IMR-90 (cell line): ENCODE measurements at regions not wholly inside any gene's neighbourhood (a gene's known extent, or its start where the extent isn't known, plus 50 kb on each side); places are given as distances from the start of the nearest gene placed in this dataset.

Source experiments
- ATAC-seq: fragments of 200-7000 bp; cut with Tn5 transposase; 2 replicates; pipeline ENCODE4 v1.9.1; 2020; ENCODE audit warnings: low read depth, mild to moderate bottlenecking, moderate library complexity
- BruUV-seq: library from RNA; stranded (reverse); fragments of 400-500 nt; replicated peaks from 2 replicates; lab custom pipeline; 2021; lab: Mats Ljungman, UMichigan
- CTCF ChIA-PET: fragments of 300-600 bp; formaldehyde crosslinking; extraction: SDS; loops from one replicate; lab custom pipeline; 2021; ENCODE audit warnings: antibody characterized with exemption; lab: Yijun Ruan, JAX
- POLR2A ChIA-PET: fragments of 300-600 bp; sonication (Branson Sonifier 250); formaldehyde crosslinking; loops from one replicate; lab custom pipeline; 2022; ENCODE audit warnings: antibody characterized with exemption; ENCODE audit not compliant: unreplicated experiment; lab: Charles Lee
- DNase-seq: peaks from one replicate; pipeline ENCODE4 v3.0.0; 2013
- H2AFZ ChIP-seq: replicated peaks from 2 replicates; pipeline ENCODE3; 2013; ENCODE audit warnings: low read length, mild to moderate bottlenecking; ENCODE audit not compliant: poor library complexity
- H2AK5ac ChIP-seq: 2 replicates; pipeline ENCODE4 v1.6.1; 2013; ENCODE audit warnings: low read depth, low read length, inconsistent platforms
- H2AK9ac ChIP-seq: replicated peaks from 2 replicates; pipeline ENCODE3; 2013; ENCODE audit warnings: mild to moderate bottlenecking, low read depth, low read length, moderate library complexity; ENCODE audit not compliant: poor library complexity
- H2BK120ac ChIP-seq: 2 replicates; pipeline ENCODE4 v1.6.1; 2013; ENCODE audit warnings: low read depth, low read length, inconsistent platforms
- H2BK15ac ChIP-seq: 3 replicates; pipeline ENCODE4 v1.6.1; 2013; ENCODE audit warnings: low read depth, low read length, inconsistent platforms
- H2BK20ac ChIP-seq: 2 replicates; pipeline ENCODE4 v1.6.1; 2013; ENCODE audit warnings: low read depth, mild to moderate bottlenecking, inconsistent platforms, low read length, moderate library complexity
- H2BK5ac ChIP-seq: 2 replicates; pipeline ENCODE4 v1.6.1; 2013; ENCODE audit warnings: mild to moderate bottlenecking, low read depth, low read length, inconsistent platforms; ENCODE audit not compliant: poor library complexity, severe bottlenecking
- H3K14ac ChIP-seq: replicated peaks from 2 replicates; pipeline ENCODE4 v1.6.1; 2013; ENCODE audit warnings: low read depth, low read length, inconsistent platforms
- H3K18ac ChIP-seq: 2 replicates; pipeline ENCODE4 v1.6.1; 2013; ENCODE audit warnings: low read depth, low read length, control low read depth
- H3K23ac ChIP-seq: 2 replicates; pipeline ENCODE4 v1.6.1; 2013; ENCODE audit warnings: low read depth, low read length, inconsistent platforms
- H3K27ac ChIP-seq: 2 replicates; pipeline ENCODE4 v1.5.1; 2013; ENCODE audit warnings: mild to moderate bottlenecking, control low read depth, low read length; ENCODE audit not compliant: insufficient read depth
- H3K27me3 ChIP-seq: 2 replicates; pipeline ENCODE4 v1.6.1; 2013; ENCODE audit warnings: low read length; ENCODE audit not compliant: control insufficient read depth, insufficient read depth
- H3K36me3 ChIP-seq: 2 replicates; pipeline ENCODE4 v1.6.1; 2013; ENCODE audit warnings: low read length, mixed read lengths; ENCODE audit not compliant: control insufficient read depth, insufficient read depth
- H3K4ac ChIP-seq: 2 replicates; pipeline ENCODE4 v1.6.1; 2013; ENCODE audit warnings: low read depth, low read length, inconsistent platforms
- H3K4me1 ChIP-seq: 2 replicates; pipeline ENCODE4 v1.6.1; 2013; ENCODE audit warnings: low read length, mixed read lengths; ENCODE audit not compliant: control insufficient read depth, insufficient read depth
- H3K4me2 ChIP-seq: 2 replicates; pipeline ENCODE4 v1.6.1; 2013; ENCODE audit warnings: low read depth, mild to moderate bottlenecking, control low read depth, low read length, moderate library complexity
- H3K4me3 ChIP-seq: 2 replicates; pipeline ENCODE4 v1.5.1; 2013; ENCODE audit warnings: low read depth, mild to moderate bottlenecking, control low read depth, low read length, moderate library complexity; ENCODE audit not compliant: insufficient read depth
- H3K56ac ChIP-seq: 2 replicates; pipeline ENCODE4 v1.6.1; 2013; ENCODE audit warnings: low read length, inconsistent platforms; ENCODE audit not compliant: insufficient read depth; ENCODE audit errors: extremely low read depth
- H3K79me1 ChIP-seq, 2 experiments: 2 replicates each; pipeline ENCODE4 v1.6.1; 2013; ENCODE audit warnings: low read length in 2 of 2, inconsistent platforms in 1 of 2, low read depth in 1 of 2
- H3K9ac ChIP-seq: 2 replicates; pipeline ENCODE4 v1.6.1; 2013; ENCODE audit warnings: low read depth, low read length, control low read depth
- H3K9me1 ChIP-seq: 2 replicates; pipeline ENCODE4 v1.6.1; 2013; ENCODE audit warnings: low read length, inconsistent platforms; ENCODE audit not compliant: insufficient read depth
- H3K9me3 ChIP-seq: 2 replicates; pipeline ENCODE4 v1.6.1; 2013; ENCODE audit warnings: low read length; ENCODE audit not compliant: control insufficient read depth, insufficient read depth
- H4K20me1 ChIP-seq: 2 replicates; pipeline ENCODE4 v1.6.1; 2013; ENCODE audit warnings: low read length, inconsistent platforms; ENCODE audit not compliant: insufficient read depth
- H4K5ac ChIP-seq: 2 replicates; pipeline ENCODE4 v1.6.1; 2013; ENCODE audit warnings: mild to moderate bottlenecking, low read depth, low read length, control low read depth
- H4K8ac ChIP-seq, 2 experiments: 2 replicates each; pipeline ENCODE4 v1.6.1; 2013; ENCODE audit warnings: low read depth in 2 of 2, low read length in 2 of 2, control low read depth in 1 of 2, inconsistent platforms in 1 of 2
- H4K91ac ChIP-seq: 2 replicates; pipeline ENCODE4 v1.6.1; 2013; ENCODE audit warnings: low read depth, low read length, inconsistent platforms; ENCODE audit not compliant: insufficient read depth
- BHLHE40 ChIP-seq: fragments of 150-350 bp; IDR thresholded peaks from 2 replicates; pipeline ENCODE4 v1.6.1; 2016; ENCODE audit warnings: mild to moderate bottlenecking, low read depth, low read length
- CHD1 ChIP-seq: IDR thresholded peaks from 2 replicates; pipeline ENCODE4 v1.6.1; 2012; ENCODE audit warnings: low read depth, low read length, improper control_type of control experiment
- FOS ChIP-seq: fragments of 150-350 bp; IDR thresholded peaks from 2 replicates; pipeline ENCODE4 v1.6.1; 2016; ENCODE audit warnings: low read depth, low read length
- MAZ ChIP-seq: IDR thresholded peaks from 2 replicates; pipeline ENCODE4 v1.6.1; 2012; ENCODE audit warnings: low read depth, mild to moderate bottlenecking, low read length, improper control_type of control experiment, moderate library complexity, borderline replicate concordance
- NFE2L2 ChIP-seq: fragments of 150-350 bp; IDR thresholded peaks from 2 replicates; pipeline ENCODE4 v1.6.1; 2016; ENCODE audit warnings: low read depth, mild to moderate bottlenecking, low read length
- RCOR1 ChIP-seq: IDR thresholded peaks from 2 replicates; pipeline ENCODE4 v1.6.1; 2012; ENCODE audit warnings: mild to moderate bottlenecking, low read length, improper control_type of control experiment; ENCODE audit not compliant: insufficient replicate concordance
- RFX5 ChIP-seq: IDR thresholded peaks from 2 replicates; pipeline ENCODE4 v1.8.0; 2012; ENCODE audit warnings: low read depth, mild to moderate bottlenecking, low read length, moderate library complexity
- SMC3 ChIP-seq: fragments of 150-350 bp; IDR thresholded peaks from 2 replicates; pipeline ENCODE4 v1.6.1; 2016; ENCODE audit warnings: low read depth, mild to moderate bottlenecking, antibody characterized with exemption, low read length, moderate library complexity
- WGBS, 2 experiments: methylation state at CpG; one replicate each; pipeline versions ENCODE4 v1.1.5 to v1.1.7; 2013; ENCODE audit warnings: missing lambda C conversion rate in 2 of 2; ENCODE audit not compliant: insufficient read length in 1 of 2; ENCODE audit errors: extremely low coverage in 2 of 2; 5-methylcytosine and 5-hydroxymethylcytosine counted together
- dilution Hi-C: fragments of 300-500 bp; cut with HindIII; formaldehyde crosslinking; loops from one replicate; pipeline ENCODE4 v1.14.3; 2018; ENCODE audit warnings: low sequenced_read_pairs; ENCODE audit not compliant: unreplicated experiment
- in situ Hi-C: fragments of 300-500 bp; cut with MboI; formaldehyde crosslinking; loops from 3 replicates; pipeline ENCODE4 v1.14.3; 2019; ENCODE audit warnings: low sequenced_read_pairs, inconsistent platforms, mixed read lengths
- intact Hi-C: fragments of 100-400 bp; cut with micrococcal nuclease; formaldehyde crosslinking; loops from 2 replicates; pipeline ENCODE4 v1.10.0; 2022
- TF ChIP-seq, protein P1 (sequence below): fragments of 150-350 bp; IDR thresholded peaks from 2 replicates; pipeline ENCODE4 v1.6.1; 2016; ENCODE audit warnings: low read depth, mild to moderate bottlenecking, low read length, moderate library complexity, borderline replicate concordance
- TF ChIP-seq, protein P2 (sequence below): fragments of 150-350 bp; IDR thresholded peaks from 2 replicates; pipeline ENCODE4 v1.6.1; 2017; ENCODE audit warnings: mild to moderate bottlenecking, antibody characterized with exemption, low read length, low read depth

DNA sequence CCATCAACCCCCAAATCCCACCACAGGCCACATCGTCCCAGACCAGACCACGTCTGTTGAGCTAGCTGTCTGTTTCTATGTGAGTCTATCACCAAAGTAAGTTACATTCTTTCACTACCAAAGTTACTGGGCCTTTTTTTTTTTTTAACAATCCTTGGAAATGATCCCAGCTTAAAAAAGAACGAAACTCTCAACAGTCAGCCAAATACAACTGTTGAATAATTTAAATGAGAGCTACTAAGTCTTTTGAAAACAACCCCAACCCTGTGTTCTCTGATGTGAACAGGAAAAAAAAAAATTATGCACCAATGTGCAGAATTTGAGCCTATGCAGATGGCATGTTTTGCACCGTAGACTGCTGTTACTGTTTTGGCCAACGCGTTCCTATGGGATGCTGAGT is 134.0 kb upstream of the ETS2 start:
- TF ChIP-seq, protein P1, sequence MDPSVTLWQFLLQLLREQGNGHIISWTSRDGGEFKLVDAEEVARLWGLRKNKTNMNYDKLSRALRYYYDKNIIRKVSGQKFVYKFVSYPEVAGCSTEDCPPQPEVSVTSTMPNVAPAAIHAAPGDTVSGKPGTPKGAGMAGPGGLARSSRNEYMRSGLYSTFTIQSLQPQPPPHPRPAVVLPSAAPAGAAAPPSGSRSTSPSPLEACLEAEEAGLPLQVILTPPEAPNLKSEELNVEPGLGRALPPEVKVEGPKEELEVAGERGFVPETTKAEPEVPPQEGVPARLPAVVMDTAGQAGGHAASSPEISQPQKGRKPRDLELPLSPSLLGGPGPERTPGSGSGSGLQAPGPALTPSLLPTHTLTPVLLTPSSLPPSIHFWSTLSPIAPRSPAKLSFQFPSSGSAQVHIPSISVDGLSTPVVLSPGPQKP: no peak
- no peak for TF ChIP-seq NFE2L2
- TF ChIP-seq CHD1: no peak
- TF ChIP-seq SMC3: no peak
- no peak for TF ChIP-seq RFX5
- TF ChIP-seq FOS: no peak
- no peak for TF ChIP-seq BHLHE40
- TF ChIP-seq MAZ: no peak
- TF ChIP-seq, protein P2, sequence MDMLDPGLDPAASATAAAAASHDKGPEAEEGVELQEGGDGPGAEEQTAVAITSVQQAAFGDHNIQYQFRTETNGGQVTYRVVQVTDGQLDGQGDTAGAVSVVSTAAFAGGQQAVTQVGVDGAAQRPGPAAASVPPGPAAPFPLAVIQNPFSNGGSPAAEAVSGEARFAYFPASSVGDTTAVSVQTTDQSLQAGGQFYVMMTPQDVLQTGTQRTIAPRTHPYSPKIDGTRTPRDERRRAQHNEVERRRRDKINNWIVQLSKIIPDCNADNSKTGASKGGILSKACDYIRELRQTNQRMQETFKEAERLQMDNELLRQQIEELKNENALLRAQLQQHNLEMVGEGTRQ: no peak
- TF ChIP-seq RCOR1: no peak
- in situ Hi-C loops (no loop called here), dilution Hi-C loops (no loop called here)

More for the DNA sequence above, 134.0 kb upstream of the ETS2 start:
- Histone ChIP-seq H3K4me3 (no peak overlapping the region), H2AK9ac (no peak overlapping the region), H3K27ac (no peak overlapping the region), H3K14ac (no peak overlapping the region), H4K20me1 (no peaks in the 10 kb centered on the region), H4K91ac (no peak overlapping the region), H3K56ac (no peak overlapping the region), H3K9ac (no peak overlapping the region), H3K4ac (no peak overlapping the region), H3K23ac (no peak overlapping the region), H3K4me1 (no peaks in the 10 kb centered on the region), H2BK15ac (no peak overlapping the region), H4K8ac (no peak overlapping the region), H2AFZ (no peak overlapping the region), H2AK5ac (no peak overlapping the region), H3K27me3 (peaks cover 84% of the 10 kb centered on the region), H3K36me3 (no peaks in the 10 kb centered on the region), H3K18ac (no peak overlapping the region), H2BK5ac (no peak overlapping the region), H3K4me2 (no peak overlapping the region), H2BK120ac (no peak overlapping the region), H3K9me3 (peaks cover 5% of the 10 kb centered on the region), H3K9me1 (no peaks in the 10 kb centered on the region), H2BK20ac (no peak overlapping the region), H3K79me1 (no peaks in the 10 kb centered on the region), H4K5ac (no peak overlapping the region)
- BruUV-seq: no TSS peak
- ATAC-seq (no peak), DNase-seq (no peak)
- CTCF ChIA-PET: no interaction called here
- WGBS, 2 experiments: no CpG with 5 or more reads among the region's 6 CpGs
- intact Hi-C loops: no loop called here
- POLR2A ChIA-PET: interaction anchor here (0.7 kb wide), 1 partner anchor 32 kb away, joined by 7 read pairs; no protein-coding TSS in a partner anchor
